HEK293 (cell line): ENCODE measurements at regions not wholly inside any gene's neighbourhood (a gene's known extent, or its start where the extent isn't known, plus 50 kb on each side); places are given as distances from the start of the nearest gene placed in this dataset.

Experiments used
- CTCF ChIA-PET: fragments of 350-600 bp; formaldehyde crosslinking; extraction: SDS; loops from one replicate; lab custom pipeline; 2021; ENCODE audit warnings: antibody characterized with exemption; lab: Yijun Ruan, JAX
- POLR2A ChIA-PET: fragments of 300-600 bp; formaldehyde crosslinking; extraction: SDS; loops from one replicate; lab custom pipeline; 2020; ENCODE audit warnings: antibody characterized with exemption, inconsistent platforms; lab: Yijun Ruan, JAX
- H3K27ac ChIP-seq: fragments of 200-500 bp; sonication (Bioruptor generic); 2 replicates; pipeline ENCODE4 v1.5.1; 2014; ENCODE audit warnings: low read depth, low read length, control low read depth, inconsistent platforms; ENCODE audit errors: extremely low read depth
- H3K36me3 ChIP-seq, 2 experiments: fragments of 200-500 bp in 1 of 2; sonication (Bioruptor generic) in 1 of 2; 1 replicate in 1 of 2; 2 replicates in 1 of 2; pipeline ENCODE4 v1.5.1; 2014 to 2017; ENCODE audit warnings: inconsistent platforms in 2 of 2, low read length in 2 of 2; ENCODE audit not compliant: control insufficient read depth in 2 of 2, insufficient read depth in 1 of 2
- H3K4me1 ChIP-seq: fragments of 200-500 bp; sonication (Bioruptor generic); 2 replicates; pipeline ENCODE4 v1.5.1; 2014; ENCODE audit warnings: mild to moderate bottlenecking, low read length, inconsistent platforms; ENCODE audit not compliant: control insufficient read depth, insufficient read depth
- H3K4me3 ChIP-seq: 2 replicates; pipeline ENCODE4 v1.5.1; 2011; ENCODE audit warnings: low read depth, mild to moderate bottlenecking, control low read depth, low read length, moderate library complexity
- H3K9me3 ChIP-seq: fragments of 200-500 bp; sonication (Bioruptor generic); 2 replicates; pipeline ENCODE4 v1.5.1; 2014; ENCODE audit warnings: low read depth, low read length, inconsistent platforms; ENCODE audit not compliant: control insufficient read depth, insufficient read depth
- BCL11A ChIP-seq: fragments of 450-650 bp; formaldehyde crosslinking; IDR thresholded peaks from 2 replicates; pipeline ENCODE4 v1.5.1; 2016; ENCODE audit warnings: low read depth, missing biosample characterization, missing genetic modification characterization
- MYNN ChIP-seq: fragments of 450-650 bp; formaldehyde crosslinking; IDR thresholded peaks from 2 replicates; pipeline ENCODE4 v1.5.1; 2016; ENCODE audit warnings: missing biosample characterization, missing genetic modification characterization, borderline replicate concordance
- OSR2 ChIP-seq: fragments of 450-650 bp; formaldehyde crosslinking; IDR thresholded peaks from 2 replicates; pipeline ENCODE4 v1.5.1; 2016; ENCODE audit warnings: missing biosample characterization, missing genetic modification characterization
- YY1 ChIP-seq: fragments of 450-650 bp; formaldehyde crosslinking; IDR thresholded peaks from 2 replicates; pipeline ENCODE4 v1.5.1; 2018; ENCODE audit warnings: missing biosample characterization, missing genetic modification characterization
- ZBTB17 ChIP-seq: fragments of 450-650 bp; formaldehyde crosslinking; IDR thresholded peaks from 2 replicates; pipeline ENCODE4 v1.5.1; 2016; ENCODE audit warnings: missing biosample characterization, missing genetic modification characterization
- ZEB2 ChIP-seq: fragments of 450-650 bp; formaldehyde crosslinking; IDR thresholded peaks from 2 replicates; pipeline ENCODE4 v1.5.1; 2016; ENCODE audit warnings: missing biosample characterization, missing genetic modification characterization
- ZIC2 ChIP-seq: fragments of 450-650 bp; formaldehyde crosslinking; IDR thresholded peaks from 2 replicates; pipeline ENCODE4 v1.5.1; 2016; ENCODE audit warnings: missing biosample characterization, missing genetic modification characterization
- ZNF10 ChIP-seq: fragments of 450-650 bp; formaldehyde crosslinking; IDR thresholded peaks from 2 replicates; pipeline ENCODE4 v1.5.1; 2017; ENCODE audit warnings: missing biosample characterization, missing genetic modification characterization
- ZNF112 ChIP-seq: fragments of 450-650 bp; formaldehyde crosslinking; IDR thresholded peaks from 2 replicates; pipeline ENCODE4 v1.5.0; 2017; ENCODE audit warnings: missing biosample characterization, missing genetic modification characterization
- ZNF16 ChIP-seq: fragments of 450-650 bp; formaldehyde crosslinking; IDR thresholded peaks from 2 replicates; pipeline ENCODE4 v1.5.1; 2016; ENCODE audit warnings: low read depth, missing biosample characterization, missing genetic modification characterization
- ZNF2 ChIP-seq: fragments of 450-650 bp; formaldehyde crosslinking; IDR thresholded peaks from 2 replicates; pipeline ENCODE4 v1.5.1; 2016; ENCODE audit warnings: missing biosample characterization, missing genetic modification characterization
- ZNF214 ChIP-seq: fragments of 450-650 bp; formaldehyde crosslinking; IDR thresholded peaks from 2 replicates; pipeline ENCODE4 v1.5.1; 2017; ENCODE audit warnings: missing biosample characterization, mild to moderate bottlenecking, missing genetic modification characterization, borderline replicate concordance
- ZNF266 ChIP-seq: fragments of 450-650 bp; formaldehyde crosslinking; IDR thresholded peaks from 2 replicates; pipeline ENCODE4 v1.5.1; 2016; ENCODE audit warnings: missing biosample characterization, missing genetic modification characterization, low read depth
- ZNF335 ChIP-seq: fragments of 450-650 bp; formaldehyde crosslinking; conservative IDR thresholded peaks from 2 replicates; pipeline ENCODE4 v1.5.1; 2016; ENCODE audit warnings: missing biosample characterization, missing genetic modification characterization
- ZNF501 ChIP-seq: fragments of 450-650 bp; formaldehyde crosslinking; IDR thresholded peaks from 2 replicates; pipeline ENCODE4 v1.5.1; 2016; ENCODE audit warnings: missing biosample characterization, missing genetic modification characterization
- ZNF558 ChIP-seq: fragments of 450-650 bp; formaldehyde crosslinking; IDR thresholded peaks from 2 replicates; pipeline ENCODE4 v1.5.1; 2016; ENCODE audit warnings: missing biosample characterization, missing genetic modification characterization
- ZNF629 ChIP-seq: fragments of 450-650 bp; formaldehyde crosslinking; IDR thresholded peaks from 2 replicates; pipeline ENCODE4 v1.5.1; 2017; ENCODE audit warnings: missing biosample characterization, missing genetic modification characterization
- ZNF654 ChIP-seq: fragments of 450-650 bp; formaldehyde crosslinking; IDR thresholded peaks from 2 replicates; pipeline ENCODE4 v1.5.1; 2016; ENCODE audit warnings: low read depth, missing biosample characterization, missing genetic modification characterization
- ZNF76 ChIP-seq: fragments of 450-650 bp; formaldehyde crosslinking; IDR thresholded peaks from 2 replicates; pipeline ENCODE4; 2016; ENCODE audit warnings: low read depth, missing biosample characterization, missing genetic modification characterization, borderline replicate concordance
- ZNF776 ChIP-seq: fragments of 450-650 bp; formaldehyde crosslinking; IDR thresholded peaks from 2 replicates; pipeline ENCODE4 v1.5.0; 2017; ENCODE audit warnings: missing biosample characterization, missing genetic modification characterization, borderline replicate concordance
- ZSCAN30 ChIP-seq: fragments of 450-650 bp; IDR thresholded peaks from 2 replicates; pipeline ENCODE4 v1.5.1; 2018; ENCODE audit warnings: missing biosample characterization, mild to moderate bottlenecking, missing genetic modification characterization, moderate library complexity
- TF ChIP-seq, protein P1 (sequence below): fragments of 450-650 bp; formaldehyde crosslinking; IDR thresholded peaks from 2 replicates; pipeline ENCODE4 v1.5.1; 2017; ENCODE audit warnings: missing biosample characterization, missing genetic modification characterization
- TF ChIP-seq, protein P2 (sequence below): fragments of 450-650 bp; formaldehyde crosslinking; IDR thresholded peaks from 2 replicates; pipeline ENCODE4 v1.5.1; 2016; ENCODE audit warnings: missing biosample characterization, missing genetic modification characterization
- TF ChIP-seq, protein P3 (sequence below): fragments of 450-650 bp; IDR thresholded peaks from 2 replicates; pipeline ENCODE4 v1.5.1; 2018; ENCODE audit warnings: missing biosample characterization, mild to moderate bottlenecking, missing genetic modification characterization
- TF ChIP-seq, protein P4 (sequence below): fragments of 450-650 bp; formaldehyde crosslinking; IDR thresholded peaks from 2 replicates; pipeline ENCODE4 v1.5.1; 2016; ENCODE audit warnings: missing biosample characterization, missing genetic modification characterization
- TF ChIP-seq, protein P5 (sequence below): fragments of 450-650 bp; formaldehyde crosslinking; IDR thresholded peaks from 2 replicates; pipeline ENCODE4 v1.5.1; 2017; ENCODE audit warnings: missing biosample characterization, missing genetic modification characterization

DNA sequence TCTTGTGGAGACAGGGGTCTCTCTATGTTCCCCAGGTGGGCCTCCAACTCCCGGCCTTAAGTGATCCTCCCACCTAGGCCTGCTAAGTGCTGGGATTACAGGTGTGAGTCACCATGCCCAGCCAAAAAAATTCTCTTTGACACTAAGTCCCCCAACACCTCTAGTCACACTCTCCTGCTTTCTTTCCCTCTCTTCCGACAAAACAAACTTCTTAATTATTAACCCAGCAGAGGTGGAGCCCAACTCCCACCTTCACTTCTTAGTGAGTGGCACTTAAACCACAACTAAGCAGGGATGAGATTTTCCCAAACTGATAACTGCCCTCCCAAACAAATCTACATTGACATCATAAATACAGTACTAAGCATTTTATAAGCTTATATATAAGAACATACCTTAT lies 60.5 kb upstream of the PMAIP1 start:
- no peak overlapping the region for H3K4me3 ChIP-seq
- ChIA-PET CTCF (interaction anchor here (0.6 to 4.7 kb wide), 13 partner anchors 8 to 571 kb away, joined by 3 to 33 read pairs (median 5); partner anchors contain the start of gene PMAIP1), POLR2A (interaction anchor here (1.1 to 4.2 kb wide), 2 partner anchors 61 to 65 kb away, joined by 3 to 55 read pairs; partner anchors contain the start of gene PMAIP1)
- H3K9me3 ChIP-seq = no peaks in the 10 kb centered on the region
- no peak overlapping the region for H3K27ac ChIP-seq
- H3K4me1 ChIP-seq = peaks cover 7% of the 10 kb centered on the region
- no peaks in the 10 kb centered on the region for H3K36me3 ChIP-seq
- TF ChIP-seq ZNF76 (tag by site-specific recombination) = no peak
- no peak for TF ChIP-seq OSR2 (tag by site-specific recombination)
- no peak for TF ChIP-seq ZIC2
- TF ChIP-seq, protein P1, sequence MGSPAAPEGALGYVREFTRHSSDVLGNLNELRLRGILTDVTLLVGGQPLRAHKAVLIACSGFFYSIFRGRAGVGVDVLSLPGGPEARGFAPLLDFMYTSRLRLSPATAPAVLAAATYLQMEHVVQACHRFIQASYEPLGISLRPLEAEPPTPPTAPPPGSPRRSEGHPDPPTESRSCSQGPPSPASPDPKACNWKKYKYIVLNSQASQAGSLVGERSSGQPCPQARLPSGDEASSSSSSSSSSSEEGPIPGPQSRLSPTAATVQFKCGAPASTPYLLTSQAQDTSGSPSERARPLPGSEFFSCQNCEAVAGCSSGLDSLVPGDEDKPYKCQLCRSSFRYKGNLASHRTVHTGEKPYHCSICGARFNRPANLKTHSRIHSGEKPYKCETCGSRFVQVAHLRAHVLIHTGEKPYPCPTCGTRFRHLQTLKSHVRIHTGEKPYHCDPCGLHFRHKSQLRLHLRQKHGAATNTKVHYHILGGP (tag by site-specific recombination) = no peak
- TF ChIP-seq ZNF16 (tag by site-specific recombination) = no peak

DNA sequence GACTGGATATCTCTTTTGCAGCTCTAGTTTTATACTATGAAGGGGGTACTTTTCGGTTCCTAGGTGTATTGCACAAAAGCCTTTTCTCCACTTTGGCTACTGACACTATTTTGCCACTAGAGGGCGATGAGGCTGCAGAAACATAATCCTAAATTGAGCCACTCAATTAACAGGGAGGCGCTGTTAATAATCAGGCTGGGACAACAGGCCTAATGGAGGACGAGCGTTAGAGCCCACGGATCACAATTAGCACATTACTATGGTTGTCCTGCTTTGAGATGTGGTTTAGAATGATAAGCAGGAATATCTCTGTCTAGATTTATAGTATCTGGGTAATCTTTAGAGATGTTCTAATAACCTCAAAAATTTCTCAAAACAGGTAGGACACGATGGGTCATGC lies 62.2 kb upstream of the PMAIP1 start:
- POLR2A ChIA-PET = interaction anchor here (3.2 to 4.1 kb wide), 2 partner anchors 62 to 67 kb away, joined by 22 to 33 read pairs; partner anchors contain the start of gene PMAIP1
- CTCF ChIA-PET = interaction anchor here (0.5 to 5.3 kb wide), 33 partner anchors 10 to 622 kb away, joined by 3 to 33 read pairs (median 4); partner anchors contain the start of gene PMAIP1
- no peak overlapping the region for H3K4me3 ChIP-seq
- no peaks in the 10 kb centered on the region for H3K9me3 ChIP-seq
- H3K36me3 ChIP-seq = no peaks in the 10 kb centered on the region
- H3K27ac ChIP-seq = no peak overlapping the region
- peaks cover 7% of the 10 kb centered on the region for H3K4me1 ChIP-seq
- TF ChIP-seq, protein P2, sequence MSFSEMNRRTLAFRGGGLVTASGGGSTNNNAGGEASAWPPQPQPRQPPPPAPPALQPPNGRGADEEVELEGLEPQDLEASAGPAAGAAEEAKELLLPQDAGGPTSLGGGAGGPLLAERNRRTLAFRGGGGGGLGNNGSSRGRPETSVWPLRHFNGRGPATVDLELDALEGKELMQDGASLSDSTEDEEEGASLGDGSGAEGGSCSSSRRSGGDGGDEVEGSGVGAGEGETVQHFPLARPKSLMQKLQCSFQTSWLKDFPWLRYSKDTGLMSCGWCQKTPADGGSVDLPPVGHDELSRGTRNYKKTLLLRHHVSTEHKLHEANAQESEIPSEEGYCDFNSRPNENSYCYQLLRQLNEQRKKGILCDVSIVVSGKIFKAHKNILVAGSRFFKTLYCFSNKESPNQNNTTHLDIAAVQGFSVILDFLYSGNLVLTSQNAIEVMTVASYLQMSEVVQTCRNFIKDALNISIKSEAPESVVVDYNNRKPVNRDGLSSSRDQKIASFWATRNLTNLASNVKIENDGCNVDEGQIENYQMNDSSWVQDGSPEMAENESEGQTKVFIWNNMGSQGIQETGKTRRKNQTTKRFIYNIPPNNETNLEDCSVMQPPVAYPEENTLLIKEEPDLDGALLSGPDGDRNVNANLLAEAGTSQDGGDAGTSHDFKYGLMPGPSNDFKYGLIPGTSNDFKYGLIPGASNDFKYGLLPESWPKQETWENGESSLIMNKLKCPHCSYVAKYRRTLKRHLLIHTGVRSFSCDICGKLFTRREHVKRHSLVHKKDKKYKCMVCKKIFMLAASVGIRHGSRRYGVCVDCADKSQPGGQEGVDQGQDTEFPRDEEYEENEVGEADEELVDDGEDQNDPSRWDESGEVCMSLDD = no peak
- no peak for TF ChIP-seq ZNF558
- no peak for TF ChIP-seq ZNF776 (tag by site-specific recombination)
- TF ChIP-seq MYNN = no peak
- TF ChIP-seq ZNF10 = peak; percentile 39; the same call in 1 of the 2 replicates
- TF ChIP-seq ZNF266 (tag by site-specific recombination) = no peak
- no peak for TF ChIP-seq YY1 (tag by site-specific recombination)
- 0 out of 2 replicates have a peak, but pooled peaks have one; percentile 23 for TF ChIP-seq ZNF501
- TF ChIP-seq ZSCAN30 (tag by site-specific recombination) = peak; percentile 60; the same call in 1 of the 2 replicates
- TF ChIP-seq ZBTB17 (tag by site-specific recombination) = no peak
- TF ChIP-seq, protein P3, sequence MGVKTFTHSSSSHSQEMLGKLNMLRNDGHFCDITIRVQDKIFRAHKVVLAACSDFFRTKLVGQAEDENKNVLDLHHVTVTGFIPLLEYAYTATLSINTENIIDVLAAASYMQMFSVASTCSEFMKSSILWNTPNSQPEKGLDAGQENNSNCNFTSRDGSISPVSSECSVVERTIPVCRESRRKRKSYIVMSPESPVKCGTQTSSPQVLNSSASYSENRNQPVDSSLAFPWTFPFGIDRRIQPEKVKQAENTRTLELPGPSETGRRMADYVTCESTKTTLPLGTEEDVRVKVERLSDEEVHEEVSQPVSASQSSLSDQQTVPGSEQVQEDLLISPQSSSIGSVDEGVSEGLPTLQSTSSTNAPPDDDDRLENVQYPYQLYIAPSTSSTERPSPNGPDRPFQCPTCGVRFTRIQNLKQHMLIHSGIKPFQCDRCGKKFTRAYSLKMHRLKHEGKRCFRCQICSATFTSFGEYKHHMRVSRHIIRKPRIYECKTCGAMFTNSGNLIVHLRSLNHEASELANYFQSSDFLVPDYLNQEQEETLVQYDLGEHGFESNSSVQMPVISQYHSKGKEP (tag by site-specific recombination) = no peak
- TF ChIP-seq ZNF335 (tag by site-specific recombination) = peak; percentile 27; the same call in 1 of the 2 replicates
- TF ChIP-seq ZNF214 = no peak
- TF ChIP-seq, protein P4, sequence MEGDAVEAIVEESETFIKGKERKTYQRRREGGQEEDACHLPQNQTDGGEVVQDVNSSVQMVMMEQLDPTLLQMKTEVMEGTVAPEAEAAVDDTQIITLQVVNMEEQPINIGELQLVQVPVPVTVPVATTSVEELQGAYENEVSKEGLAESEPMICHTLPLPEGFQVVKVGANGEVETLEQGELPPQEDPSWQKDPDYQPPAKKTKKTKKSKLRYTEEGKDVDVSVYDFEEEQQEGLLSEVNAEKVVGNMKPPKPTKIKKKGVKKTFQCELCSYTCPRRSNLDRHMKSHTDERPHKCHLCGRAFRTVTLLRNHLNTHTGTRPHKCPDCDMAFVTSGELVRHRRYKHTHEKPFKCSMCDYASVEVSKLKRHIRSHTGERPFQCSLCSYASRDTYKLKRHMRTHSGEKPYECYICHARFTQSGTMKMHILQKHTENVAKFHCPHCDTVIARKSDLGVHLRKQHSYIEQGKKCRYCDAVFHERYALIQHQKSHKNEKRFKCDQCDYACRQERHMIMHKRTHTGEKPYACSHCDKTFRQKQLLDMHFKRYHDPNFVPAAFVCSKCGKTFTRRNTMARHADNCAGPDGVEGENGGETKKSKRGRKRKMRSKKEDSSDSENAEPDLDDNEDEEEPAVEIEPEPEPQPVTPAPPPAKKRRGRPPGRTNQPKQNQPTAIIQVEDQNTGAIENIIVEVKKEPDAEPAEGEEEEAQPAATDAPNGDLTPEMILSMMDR (tag by site-specific recombination) = peak; percentile 92
- TF ChIP-seq BCL11A (tag by site-specific recombination) = no peak
- TF ChIP-seq, protein P5, sequence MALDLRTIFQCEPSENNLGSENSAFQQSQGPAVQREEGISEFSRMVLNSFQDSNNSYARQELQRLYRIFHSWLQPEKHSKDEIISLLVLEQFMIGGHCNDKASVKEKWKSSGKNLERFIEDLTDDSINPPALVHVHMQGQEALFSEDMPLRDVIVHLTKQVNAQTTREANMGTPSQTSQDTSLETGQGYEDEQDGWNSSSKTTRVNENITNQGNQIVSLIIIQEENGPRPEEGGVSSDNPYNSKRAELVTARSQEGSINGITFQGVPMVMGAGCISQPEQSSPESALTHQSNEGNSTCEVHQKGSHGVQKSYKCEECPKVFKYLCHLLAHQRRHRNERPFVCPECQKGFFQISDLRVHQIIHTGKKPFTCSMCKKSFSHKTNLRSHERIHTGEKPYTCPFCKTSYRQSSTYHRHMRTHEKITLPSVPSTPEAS = no peak
- peak; percentile 89 for TF ChIP-seq ZNF654 (tag by site-specific recombination)
- no peak for TF ChIP-seq ZNF112 (tag by site-specific recombination)
- TF ChIP-seq ZNF2 (tag by site-specific recombination) = peak; percentile 35; the same call in 1 of the 2 replicates
- no peak for TF ChIP-seq ZNF629 (tag by site-specific recombination)
- TF ChIP-seq ZEB2 (tag by site-specific recombination) = 0 out of 2 replicates have a peak, but pooled peaks have one; percentile 31
